ENCODE measurements at regions not wholly inside any gene's neighbourhood (a gene's known extent, or its start where the extent isn't known, plus 50 kb on each side); places are given as distances from the start of the nearest gene placed in this dataset.

DNA sequence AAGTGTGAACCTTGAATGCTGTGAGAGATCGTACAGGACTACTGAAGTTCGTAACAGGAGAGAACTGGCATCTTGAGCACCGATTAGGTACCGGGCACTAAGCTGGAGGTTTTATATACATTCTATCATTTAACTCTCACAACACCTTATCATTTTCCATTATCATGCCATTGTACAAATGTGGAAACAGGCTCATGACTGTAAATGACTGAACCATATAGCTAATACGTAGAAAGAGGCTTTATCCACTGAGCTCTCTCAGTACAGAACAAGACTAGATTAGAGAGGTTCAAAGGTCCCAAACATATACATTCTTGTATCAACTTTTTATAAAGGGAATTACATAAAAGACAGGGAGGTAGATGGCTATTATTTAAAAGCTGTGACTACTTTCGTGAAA lies 130.6 kb downstream of the CEP57L1 start:
- H3K27ac ChIP-seq: no peak overlapping the region
- H3K4me3 ChIP-seq: no peak overlapping the region
- peaks cover 0 to 5% (median 0%) of the 10 kb centered on the region in 3 donors for H3K4me1 ChIP-seq
- TF ChIP-seq POLR2AphosphoS5 (IDR thresholded peaks at IDR 0.05) (no peak), POLR2A (IDR thresholded peaks at IDR 0.05) (no peak)
- TF ChIP-seq, protein P1, sequence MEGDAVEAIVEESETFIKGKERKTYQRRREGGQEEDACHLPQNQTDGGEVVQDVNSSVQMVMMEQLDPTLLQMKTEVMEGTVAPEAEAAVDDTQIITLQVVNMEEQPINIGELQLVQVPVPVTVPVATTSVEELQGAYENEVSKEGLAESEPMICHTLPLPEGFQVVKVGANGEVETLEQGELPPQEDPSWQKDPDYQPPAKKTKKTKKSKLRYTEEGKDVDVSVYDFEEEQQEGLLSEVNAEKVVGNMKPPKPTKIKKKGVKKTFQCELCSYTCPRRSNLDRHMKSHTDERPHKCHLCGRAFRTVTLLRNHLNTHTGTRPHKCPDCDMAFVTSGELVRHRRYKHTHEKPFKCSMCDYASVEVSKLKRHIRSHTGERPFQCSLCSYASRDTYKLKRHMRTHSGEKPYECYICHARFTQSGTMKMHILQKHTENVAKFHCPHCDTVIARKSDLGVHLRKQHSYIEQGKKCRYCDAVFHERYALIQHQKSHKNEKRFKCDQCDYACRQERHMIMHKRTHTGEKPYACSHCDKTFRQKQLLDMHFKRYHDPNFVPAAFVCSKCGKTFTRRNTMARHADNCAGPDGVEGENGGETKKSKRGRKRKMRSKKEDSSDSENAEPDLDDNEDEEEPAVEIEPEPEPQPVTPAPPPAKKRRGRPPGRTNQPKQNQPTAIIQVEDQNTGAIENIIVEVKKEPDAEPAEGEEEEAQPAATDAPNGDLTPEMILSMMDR (IDR thresholded peaks at IDR 0.05): no peak
- H3K36me3 ChIP-seq: no peaks in the 10 kb centered on the region
- H3K27me3 ChIP-seq: no peaks in the 10 kb centered on the region
- peaks cover 0 to 3% (median 0%) of the 10 kb centered on the region in 3 donors for H3K9me3 ChIP-seq
- WGBS, 2 donors (ENCODE audit: low coverage in 1 of 2): 74 to 81% methylated on average over 6 of the region's 6 CpGs
- ATAC-seq: no peak

DNA sequence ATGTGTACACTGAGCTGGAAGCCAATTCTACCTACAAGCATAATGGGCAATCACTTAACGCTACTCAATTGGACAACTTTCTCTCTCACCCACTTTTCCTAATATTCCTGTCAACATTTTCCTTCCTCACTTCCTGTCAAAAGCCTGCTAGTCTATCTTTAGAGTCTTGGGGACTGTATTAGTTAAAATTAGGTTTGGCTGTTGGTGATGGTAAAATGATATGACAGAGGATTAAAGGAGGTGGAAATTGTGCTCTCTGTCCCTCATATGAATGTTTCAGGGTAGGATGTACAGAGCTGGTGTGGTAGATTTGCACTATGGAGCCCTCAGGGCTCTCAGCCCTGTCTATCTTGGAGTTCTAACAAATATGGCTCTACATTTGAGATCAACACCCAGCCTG lies 129.7 kb downstream of the CEP57L1 start:
- no peaks in the 10 kb centered on the region for H3K27me3 ChIP-seq
- no peak overlapping the region for H3K4me3 ChIP-seq
- H3K4me1 ChIP-seq: peaks cover 0 to 5% (median 0%) of the 10 kb centered on the region in 3 donors
- no peaks in the 10 kb centered on the region for H3K36me3 ChIP-seq
- ATAC-seq: no peak
- TF ChIP-seq POLR2AphosphoS5 (IDR thresholded peaks at IDR 0.05) (no peak), POLR2A (IDR thresholded peaks at IDR 0.05) (no peak), EP300 (IDR thresholded peaks at IDR 0.05) (no peak)
- TF ChIP-seq, protein P1 (IDR thresholded peaks at IDR 0.05): no peak
- no peak overlapping the region for H3K27ac ChIP-seq
- WGBS, 2 donors (ENCODE audit: low coverage in 1 of 2): 22 to 77% methylated on average over 1 of the region's 1 CpG
- peaks cover 0 to 3% (median 0%) of the 10 kb centered on the region in 3 donors for H3K9me3 ChIP-seq

DNA sequence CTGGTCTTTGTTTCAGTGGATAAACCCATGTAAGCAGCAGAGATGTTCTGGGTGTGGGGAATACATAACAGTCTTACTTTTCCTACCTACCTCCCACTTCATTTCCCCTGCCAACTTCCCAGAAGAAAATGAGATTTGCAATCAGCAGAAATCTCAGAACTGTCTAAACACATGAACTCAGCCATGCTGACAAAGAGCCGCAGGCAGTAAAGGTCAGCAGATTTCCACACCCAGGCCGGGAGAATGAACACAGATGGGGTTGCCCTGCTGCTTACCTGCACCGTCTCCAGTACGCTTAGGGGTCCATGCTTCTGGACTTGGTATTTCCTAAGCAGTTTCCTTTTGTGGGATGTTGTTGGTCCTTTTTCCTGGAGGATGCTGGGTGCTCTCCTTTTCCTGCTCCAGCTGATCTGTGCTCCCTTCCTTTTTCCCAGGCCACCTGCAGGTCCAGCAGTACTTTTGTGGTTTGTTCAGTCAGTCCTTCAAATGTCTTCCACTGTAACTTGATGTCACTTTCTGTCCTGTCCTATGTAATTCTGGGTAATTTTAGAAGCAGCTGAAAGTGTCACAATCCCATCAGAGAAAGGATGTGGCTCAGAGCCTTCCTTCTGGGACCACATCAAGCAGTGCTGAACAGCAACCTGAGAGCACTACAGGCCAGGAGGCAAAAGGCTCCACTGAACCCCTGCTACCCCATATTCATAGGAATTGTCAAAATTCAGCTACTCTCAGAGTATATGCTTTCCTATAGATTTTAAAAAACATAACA lies 129.0 kb downstream of the CEP57L1 start:
- ATAC-seq: no peak
- 73% methylated on average over 4 of the region's 4 CpGs; no CpG with 5 or more reads in 1 of the 2 donors for WGBS, 2 donors (ENCODE audit: low coverage in 1 of 2)
- Histone ChIP-seq H3K36me3 (no peaks in the 10 kb centered on the region), H3K27me3 (no peaks in the 10 kb centered on the region), H3K4me3 (no peak overlapping the region), H3K4me1 (peaks cover 0 to 5% (median 0%) of the 10 kb centered on the region in 3 donors), H3K9me3 (peaks cover 0 to 3% (median 0%) of the 10 kb centered on the region in 3 donors), H3K27ac (no peak overlapping the region)
- TF ChIP-seq, protein P1 (IDR thresholded peaks at IDR 0.05): no peak
- TF ChIP-seq POLR2A (IDR thresholded peaks at IDR 0.05) (no peak), EP300 (IDR thresholded peaks at IDR 0.05) (no peak), POLR2AphosphoS5 (IDR thresholded peaks at IDR 0.05) (no peak)

DNA sequence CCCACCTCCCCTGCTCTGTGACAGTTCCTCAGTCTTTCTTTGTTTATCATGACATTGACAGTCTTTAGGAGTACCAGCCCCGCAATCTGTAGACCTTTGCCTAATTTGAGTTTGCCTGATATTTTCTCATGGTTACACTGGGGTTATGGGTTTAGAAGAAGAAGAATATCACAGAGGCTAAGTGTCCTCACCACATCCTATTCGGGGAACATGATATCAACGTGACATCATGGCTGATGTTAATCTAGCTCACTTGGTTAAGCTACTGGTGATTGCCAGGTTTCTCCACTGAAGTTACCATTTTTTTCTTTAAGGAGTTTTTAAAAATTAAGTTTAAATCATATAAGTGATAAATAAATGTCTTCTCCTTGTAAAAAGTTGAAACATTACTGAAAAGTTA lies 127.5 kb downstream of the CEP57L1 start:
- WGBS, 2 donors (ENCODE audit: low coverage in 1 of 2): 83 to 93% methylated on average over 2 to 3 of the region's 3 CpGs
- no peak for ATAC-seq

More for the DNA sequence above, 127.5 kb downstream of the CEP57L1 start:
- H3K36me3 ChIP-seq: no peaks in the 10 kb centered on the region
- peaks cover 0 to 3% (median 0%) of the 10 kb centered on the region in 3 donors for H3K9me3 ChIP-seq
- TF ChIP-seq POLR2A (IDR thresholded peaks at IDR 0.05) (no peak), POLR2AphosphoS5 (IDR thresholded peaks at IDR 0.05) (no peak), EP300 (IDR thresholded peaks at IDR 0.05) (no peak)
- TF ChIP-seq, protein P1 (IDR thresholded peaks at IDR 0.05): no peak
- no peak overlapping the region for H3K27ac ChIP-seq
- H3K27me3 ChIP-seq: no peaks in the 10 kb centered on the region
- H3K4me1 ChIP-seq: peaks cover 0 to 5% (median 0%) of the 10 kb centered on the region in 3 donors
- no peak overlapping the region for H3K4me3 ChIP-seq
